Kidney epithelial cell (primary cell): ENCODE measurements at regions not wholly inside any gene's neighbourhood (a gene's known extent, or its start where the extent isn't known, plus 50 kb on each side); places are given as distances from the start of the nearest gene placed in this dataset.
A peak's percentile ranks its signal among the peaks of the same experiment; 100 is the strongest.

Experiments
- DNase-seq: peaks from one replicate; pipeline ENCODE4 v3.0.0-alpha.2; 2010; ENCODE audit warnings: low read depth
- H3K27me3 ChIP-seq: 2 replicates; pipeline ENCODE4 v1.6.0; 2011; ENCODE audit warnings: low read length; ENCODE audit not compliant: control insufficient read depth, insufficient read depth
- H3K36me3 ChIP-seq: 2 replicates; pipeline ENCODE4 v1.5.1; 2011; ENCODE audit warnings: low read length; ENCODE audit not compliant: control insufficient read depth, insufficient read depth
- H3K4me3 ChIP-seq: 2 replicates; pipeline ENCODE4 v1.5.1; 2011; ENCODE audit warnings: low read depth, mild to moderate bottlenecking, control low read depth, low read length
- CTCF ChIP-seq: IDR thresholded peaks from 2 replicates; pipeline ENCODE4 v1.5.1; 2011; ENCODE audit warnings: mild to moderate bottlenecking, moderate library complexity, low read length, control low read depth, inconsistent platforms; ENCODE audit not compliant: insufficient read depth, poor library complexity, severe bottlenecking

GRCh38 chr3:174346141-174346540 is 513.0 kb upstream of the NAALADL2 start:
- no peaks in the 10 kb centered on the region for H3K36me3 ChIP-seq
- H3K4me3 ChIP-seq, result no peak overlapping the region
- no peaks in the 10 kb centered on the region for H3K27me3 ChIP-seq
- TF ChIP-seq CTCF, result no peak
- no peak for DNase-seq

- TF ChIP-seq CTCF, result no peak
- no peak for DNase-seq
- H3K27me3 ChIP-seq, result no peaks in the 10 kb centered on the region
- no peaks in the 10 kb centered on the region for H3K36me3 ChIP-seq
- H3K4me3 ChIP-seq, result no peak overlapping the region
Measured at GRCh38 chr3:174346571-174346970, 512.6 kb upstream of the NAALADL2 start.

GRCh38 chr3:174347474-174348138 is 511.5 kb upstream of the NAALADL2 start:
- no peak for TF ChIP-seq CTCF
- no peak overlapping the region for H3K4me3 ChIP-seq
- H3K36me3 ChIP-seq, result no peaks in the 10 kb centered on the region
- no peaks in the 10 kb centered on the region for H3K27me3 ChIP-seq
- no peak for DNase-seq

GRCh38 chr3:174352227-174352626 is 506.9 kb upstream of the NAALADL2 start:
- TF ChIP-seq CTCF, result no peak
- H3K4me3 ChIP-seq, result no peak overlapping the region
- H3K36me3 ChIP-seq, result no peaks in the 10 kb centered on the region
- H3K27me3 ChIP-seq, result no peaks in the 10 kb centered on the region
- DNase-seq, result no peak

GRCh38 chr3:174355505-174355904 is 503.6 kb upstream of the NAALADL2 start:
- peak; percentile 2 for DNase-seq
- Histone ChIP-seq H3K4me3 (no peak overlapping the region), H3K36me3 (no peaks in the 10 kb centered on the region), H3K27me3 (no peaks in the 10 kb centered on the region)
- TF ChIP-seq CTCF, result peak; percentile 43

- H3K27me3 ChIP-seq, result no peaks in the 10 kb centered on the region
- no peak overlapping the region for H3K4me3 ChIP-seq
- no peak for TF ChIP-seq CTCF
- DNase-seq, result no peak
- H3K36me3 ChIP-seq, result no peaks in the 10 kb centered on the region
Measured at GRCh38 chr3:174356596-174356995, 502.5 kb upstream of the NAALADL2 start.
